C4-2B (cell line): ENCODE measurements at regions not wholly inside any gene's neighbourhood (a gene's known extent, or its start where the extent isn't known, plus 50 kb on each side); places are given as distances from the start of the nearest gene placed in this dataset.

Source experiments
- CTCF ChIP-seq: fragments of 450-650 bp; conservative IDR thresholded peaks from 2 replicates; pipeline ENCODE4 v1.5.1; 2017; ENCODE audit warnings: mild to moderate bottlenecking
- ZFX ChIP-seq: fragments of 450-650 bp; IDR thresholded peaks from 2 replicates; pipeline ENCODE4 v1.6.1; 2017

- TF ChIP-seq CTCF, result no peak
- no peak for TF ChIP-seq ZFX
These were observed 135.3 kb upstream of the SH3BP4 start for GRCh38 chr2:234816491-234816890.
